SK-N-DZ (cell line): ENCODE measurements at regions not wholly inside any gene's neighbourhood (a gene's known extent, or its start where the extent isn't known, plus 50 kb on each side); places are given as distances from the start of the nearest gene placed in this dataset.
"Not testable (repeated sequence)": the region's sequence is repeated elsewhere in the genome, so short reads cannot be mapped to it uniquely, and the experiment has no call there.

ENCODE experiments used
- DNase-seq: peaks from one replicate; pipeline ENCODE4 v3.0.0-alpha.2; 2015; ENCODE audit warnings: low spot score

- DNase-seq: no peak
Measured at GRCh38 chr5:92713826-92714225, 867.2 kb downstream of the NR2F1-AS1 start.

- DNase-seq: no peak
Measured at GRCh38 chr5:92713335-92713743, 867.7 kb downstream of the NR2F1-AS1 start.

GRCh38 chr5:92711956-92712355 is 869.1 kb downstream of the NR2F1-AS1 start:
- no peak for DNase-seq

GRCh38 chr5:92704590-92704989 is 876.4 kb downstream of the NR2F1-AS1 start:
- no peak for DNase-seq

- DNase-seq: no peak
Measured at GRCh38 chr5:92703976-92704375, 877.0 kb downstream of the NR2F1-AS1 start.

- DNase-seq: no peak
Measured at GRCh38 chr5:92695123-92696003, 885.7 kb downstream of the NR2F1-AS1 start.

GRCh38 chr5:92694067-92694466 is 887.0 kb downstream of the NR2F1-AS1 start:
- no peak for DNase-seq

GRCh38 chr5:92691955-92692354 is 889.1 kb downstream of the NR2F1-AS1 start:
- DNase-seq: not testable (repeated sequence)

GRCh38 chr5:92687821-92688722 is 892.9 kb downstream of the NR2F1-AS1 start:
- peak; percentile 36 for DNase-seq

GRCh38 chr5:92678640-92679039 is 902.4 kb downstream of the NR2F1-AS1 start:
- DNase-seq: no peak

GRCh38 chr5:92676215-92677165 is 904.5 kb downstream of the NR2F1-AS1 start:
- no peak for DNase-seq

GRCh38 chr5:92674321-92674720 is 906.7 kb downstream of the NR2F1-AS1 start:
- no peak for DNase-seq

- DNase-seq: no peak
Measured at GRCh38 chr5:92665506-92665905, 915.5 kb downstream of the NR2F1-AS1 start.

- peak; percentile 24 for DNase-seq
Measured at GRCh38 chr5:92662741-92663140, 918.3 kb downstream of the NR2F1-AS1 start.

- no peak for DNase-seq
Measured at GRCh38 chr5:92659246-92659645, 921.8 kb downstream of the NR2F1-AS1 start.

GRCh38 chr5:92654601-92655000 is 926.4 kb downstream of the NR2F1-AS1 start:
- DNase-seq: not testable (repeated sequence)

GRCh38 chr5:92653730-92654461 is 927.1 kb downstream of the NR2F1-AS1 start:
- DNase-seq: no peak

GRCh38 chr5:92652756-92653155 is 928.3 kb downstream of the NR2F1-AS1 start:
- no peak for DNase-seq

GRCh38 chr5:92644266-92644886 is 936.6 kb downstream of the NR2F1-AS1 start:
- no peak for DNase-seq
